ENCODE measurements at regions not wholly inside any gene's neighbourhood (a gene's known extent, or its start where the extent isn't known, plus 50 kb on each side); places are given as distances from the start of the nearest gene placed in this dataset.

- no peak for DNase-seq
Observed at GRCh38 chr9:82513976-82514735, 525.6 kb downstream of the SPATA31D1 start.

- no peak for DNase-seq
Observed at GRCh38 chr9:82518868-82519267, 530.3 kb downstream of the SPATA31D1 start.

- no peak for DNase-seq
Observed at GRCh38 chr9:82519332-82519731, 530.8 kb downstream of the SPATA31D1 start.

GRCh38 chr9:82524407-82524806 lies 535.8 kb downstream of the SPATA31D1 start:
- no peak for DNase-seq

- DNase-seq, result no peak
Observed at GRCh38 chr9:82526577-82526976, 536.4 kb downstream of the RASEF start.

GRCh38 chr9:82531795-82532194 lies 531.1 kb downstream of the RASEF start:
- no peak for DNase-seq

- DNase-seq, result no peak
Observed at GRCh38 chr9:82532504-82533180, 530.3 kb downstream of the RASEF start.

GRCh38 chr9:82535432-82535998 lies 527.4 kb downstream of the RASEF start:
- no peak for DNase-seq

- no peak for DNase-seq
Observed at GRCh38 chr9:82538634-82539033, 524.3 kb downstream of the RASEF start.

GRCh38 chr9:82539146-82539545 lies 523.8 kb downstream of the RASEF start:
- no peak for DNase-seq

- no peak for DNase-seq
Observed at GRCh38 chr9:82539856-82540579, 522.9 kb downstream of the RASEF start.

GRCh38 chr9:82543726-82544125 lies 519.2 kb downstream of the RASEF start:
- DNase-seq, result no peak

- no peak for DNase-seq
Observed at GRCh38 chr9:82546136-82546535, 516.8 kb downstream of the RASEF start.

- no peak for DNase-seq
Observed at GRCh38 chr9:82547995-82548394, 514.9 kb downstream of the RASEF start.

GRCh38 chr9:82549174-82549821 lies 513.6 kb downstream of the RASEF start:
- no peak for DNase-seq

GRCh38 chr9:82552784-82553183 lies 510.2 kb downstream of the RASEF start:
- DNase-seq, result no peak

GRCh38 chr9:82553654-82554366 lies 509.1 kb downstream of the RASEF start:
- DNase-seq, result no peak

- no peak for DNase-seq
Observed at GRCh38 chr9:82554381-82554780, 508.6 kb downstream of the RASEF start.

- no peak for DNase-seq
Observed at GRCh38 chr9:82555031-82555430, 507.9 kb downstream of the RASEF start.

- DNase-seq, result no peak
Observed at GRCh38 chr9:82555431-82556051, 507.4 kb downstream of the RASEF start.

GRCh38 chr9:82558346-82558745 lies 504.6 kb downstream of the RASEF start:
- DNase-seq, result no peak
